Fibroblast of lung (primary cell): ENCODE measurements at regions not wholly inside any gene's neighbourhood (a gene's known extent, or its start where the extent isn't known, plus 50 kb on each side); places are given as distances from the start of the nearest gene placed in this dataset.

Experiments
- EZH2 ChIP-seq: IDR thresholded peaks from 2 replicates; pipeline ENCODE4 v1.5.1; 2012; ENCODE audit warnings: low read length, control low read depth, mild to moderate bottlenecking; ENCODE audit errors: missing control alignments
- TF ChIP-seq, protein P1 (sequence below), 2 donors: IDR thresholded peaks in 1 of 2; conservative IDR thresholded peaks in 1 of 2; 1 replicate in 1 of 2; 2 replicates in 1 of 2; pipeline ENCODE4 v1.5.1; 2011 to 2012; ENCODE audit warnings: low read length in 2 of 2, control low read depth in 1 of 2, inconsistent platforms in 1 of 2, low read depth in 1 of 2, mild to moderate bottlenecking in 1 of 2

DNA sequence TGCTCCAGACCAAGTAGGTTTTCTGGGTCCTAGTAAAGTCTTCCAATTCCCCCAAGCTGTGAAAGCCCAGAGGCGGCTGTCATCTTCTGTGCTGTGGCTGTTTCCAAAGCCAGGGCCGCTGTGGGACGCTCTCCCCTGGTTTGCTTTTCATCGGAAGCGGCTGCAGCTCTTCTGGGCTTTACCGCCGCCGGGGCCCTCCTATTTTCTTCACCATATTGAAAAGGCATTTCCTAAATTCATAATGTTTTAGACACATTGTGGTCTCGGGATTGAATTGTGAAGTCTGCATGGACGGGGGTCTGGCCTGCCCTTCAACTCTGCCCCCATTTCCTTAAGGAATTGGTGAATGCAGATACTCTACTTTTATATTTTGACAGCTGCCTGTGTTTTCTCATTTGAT is 551.4 kb upstream of the MGMT start:
- TF ChIP-seq, protein P1, sequence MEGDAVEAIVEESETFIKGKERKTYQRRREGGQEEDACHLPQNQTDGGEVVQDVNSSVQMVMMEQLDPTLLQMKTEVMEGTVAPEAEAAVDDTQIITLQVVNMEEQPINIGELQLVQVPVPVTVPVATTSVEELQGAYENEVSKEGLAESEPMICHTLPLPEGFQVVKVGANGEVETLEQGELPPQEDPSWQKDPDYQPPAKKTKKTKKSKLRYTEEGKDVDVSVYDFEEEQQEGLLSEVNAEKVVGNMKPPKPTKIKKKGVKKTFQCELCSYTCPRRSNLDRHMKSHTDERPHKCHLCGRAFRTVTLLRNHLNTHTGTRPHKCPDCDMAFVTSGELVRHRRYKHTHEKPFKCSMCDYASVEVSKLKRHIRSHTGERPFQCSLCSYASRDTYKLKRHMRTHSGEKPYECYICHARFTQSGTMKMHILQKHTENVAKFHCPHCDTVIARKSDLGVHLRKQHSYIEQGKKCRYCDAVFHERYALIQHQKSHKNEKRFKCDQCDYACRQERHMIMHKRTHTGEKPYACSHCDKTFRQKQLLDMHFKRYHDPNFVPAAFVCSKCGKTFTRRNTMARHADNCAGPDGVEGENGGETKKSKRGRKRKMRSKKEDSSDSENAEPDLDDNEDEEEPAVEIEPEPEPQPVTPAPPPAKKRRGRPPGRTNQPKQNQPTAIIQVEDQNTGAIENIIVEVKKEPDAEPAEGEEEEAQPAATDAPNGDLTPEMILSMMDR (conservative IDR thresholded peaks at IDR 0.05 in 1 of 2, IDR thresholded peaks at IDR 0.05 in 1 of 2; ENCODE audit: low read depth in 1 of 2, low read length in 2 of 2): no peak
- TF ChIP-seq EZH2: no peak
